Activated naive CD4-positive, alpha-beta T cell (primary cell): ENCODE measurements at regions not wholly inside any gene's neighbourhood (a gene's known extent, or its start where the extent isn't known, plus 50 kb on each side); places are given as distances from the start of the nearest gene placed in this dataset.

Experiments used
- DNase-seq, 4 experiments: peaks; one replicate each; lab custom pipeline; 2025; lab: John Stamatoyannopoulos, UW

GRCh38 chr3:181859518-181859917, 147.8 kb downstream of the SOX2 start:
- DNase-seq, result no peak

DNA sequence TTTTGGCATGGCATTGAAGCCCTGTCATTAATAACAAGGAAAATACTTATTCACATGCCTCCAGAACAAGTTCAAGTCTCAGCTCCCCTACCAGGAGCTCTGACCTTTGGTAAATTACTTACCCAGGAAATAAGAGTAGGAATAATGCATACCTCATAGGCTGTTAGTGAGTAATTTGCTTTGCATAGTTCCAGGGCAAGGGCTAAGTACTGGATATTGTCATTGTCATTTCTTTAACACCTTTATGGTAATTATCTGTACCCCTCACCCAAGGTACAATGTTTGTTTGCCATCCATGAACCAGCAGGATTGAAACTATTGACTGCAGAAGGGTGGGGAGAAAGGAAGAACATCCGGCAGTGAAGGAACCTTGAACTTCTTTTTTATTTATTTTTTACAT, 148.5 kb downstream of the SOX2 start:
- DNase-seq, result no peak

GRCh38 chr3:181862502-181862901, 150.8 kb downstream of the SOX2 start:
- DNase-seq, result no peak

GRCh38 chr3:181868576-181869082, 156.9 kb downstream of the SOX2 start:
- no peak for DNase-seq

GRCh38 chr3:181872887-181873286, 161.2 kb downstream of the SOX2 start:
- no peak for DNase-seq

- no peak for DNase-seq
These were observed 168.2 kb downstream of the SOX2 start for GRCh38 chr3:181879926-181880325.

GRCh38 chr3:181880331-181880730, 168.6 kb downstream of the SOX2 start:
- DNase-seq, result no peak

DNA sequence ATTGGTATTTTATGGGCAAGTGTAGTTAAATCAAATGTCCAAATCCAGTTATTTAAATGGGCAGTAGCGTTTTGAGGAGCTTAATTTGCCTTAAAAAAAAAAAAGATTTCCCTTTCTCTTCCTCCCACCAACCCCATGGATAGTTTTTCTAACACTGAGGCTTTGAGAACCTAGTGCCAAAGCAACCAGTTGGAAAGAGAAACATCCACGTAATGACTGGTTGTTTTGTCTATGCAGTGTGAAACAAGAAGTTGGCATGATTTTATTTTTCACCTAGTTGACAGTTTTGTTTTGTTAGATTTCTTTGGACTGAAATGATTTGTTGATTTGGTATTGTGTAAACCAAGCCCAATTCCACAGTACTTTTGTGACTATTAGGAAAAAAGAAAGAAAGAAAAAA, 170.0 kb downstream of the SOX2 start:
- DNase-seq, result no peak

DNA sequence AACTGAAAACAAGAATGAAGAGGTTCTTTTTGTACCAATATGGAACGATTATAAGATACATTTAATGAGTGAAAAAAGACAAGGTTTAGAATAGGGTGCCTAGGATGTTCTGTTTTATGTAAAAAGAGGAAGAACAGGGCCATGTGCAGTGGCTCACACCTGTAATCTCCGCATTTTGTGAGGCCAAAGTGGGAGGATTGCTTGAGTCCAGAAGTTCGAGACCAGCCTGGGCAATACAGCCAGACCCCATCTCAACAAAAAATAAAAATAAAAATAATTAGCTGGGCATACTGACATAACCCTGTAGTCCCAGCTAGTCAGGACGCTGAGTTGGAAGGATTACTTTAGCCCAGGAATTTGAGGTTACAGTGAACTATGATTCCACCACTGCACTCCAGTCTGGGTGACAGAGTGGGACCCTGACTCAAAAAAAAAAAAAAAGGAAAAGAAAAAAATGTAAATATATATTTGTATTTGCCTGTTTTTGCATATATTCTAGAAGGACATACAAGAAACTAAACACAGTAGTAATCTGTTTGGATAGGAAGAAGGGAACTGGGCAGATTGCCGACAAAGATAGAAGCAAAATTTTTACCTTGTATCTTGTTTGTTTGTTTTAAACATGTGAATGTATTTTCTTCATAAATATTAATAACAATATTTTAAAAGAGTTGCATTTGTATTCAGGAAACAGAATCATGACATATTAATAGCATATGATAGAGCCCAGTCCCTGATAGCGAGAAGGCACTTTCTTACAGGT, 174.3 kb downstream of the SOX2 start:
- no peak for DNase-seq

- no peak for DNase-seq
These were observed 175.0 kb downstream of the SOX2 start for GRCh38 chr3:181886676-181887075.

DNA sequence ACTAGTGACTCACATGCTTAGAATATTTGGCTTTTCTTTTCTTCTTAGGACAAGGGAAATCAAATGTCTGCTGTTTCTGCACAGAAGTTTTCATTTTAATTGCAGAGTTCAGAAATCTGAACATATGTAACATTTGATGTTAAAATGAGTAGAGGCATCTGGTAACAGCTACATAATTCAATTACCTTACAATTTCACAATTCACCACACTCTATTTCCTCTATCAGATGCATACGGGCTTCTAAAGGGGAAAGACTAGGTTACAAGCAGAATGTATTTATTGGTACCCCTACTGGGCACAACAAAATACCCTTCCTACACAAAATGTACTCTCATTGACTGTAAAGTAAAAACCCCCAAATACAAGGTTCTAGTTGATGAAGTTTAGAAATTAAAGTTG, 176.0 kb downstream of the SOX2 start:
- no peak for DNase-seq

- DNase-seq, result no peak
These were observed 176.5 kb downstream of the SOX2 start for GRCh38 chr3:181888234-181888633.

DNA sequence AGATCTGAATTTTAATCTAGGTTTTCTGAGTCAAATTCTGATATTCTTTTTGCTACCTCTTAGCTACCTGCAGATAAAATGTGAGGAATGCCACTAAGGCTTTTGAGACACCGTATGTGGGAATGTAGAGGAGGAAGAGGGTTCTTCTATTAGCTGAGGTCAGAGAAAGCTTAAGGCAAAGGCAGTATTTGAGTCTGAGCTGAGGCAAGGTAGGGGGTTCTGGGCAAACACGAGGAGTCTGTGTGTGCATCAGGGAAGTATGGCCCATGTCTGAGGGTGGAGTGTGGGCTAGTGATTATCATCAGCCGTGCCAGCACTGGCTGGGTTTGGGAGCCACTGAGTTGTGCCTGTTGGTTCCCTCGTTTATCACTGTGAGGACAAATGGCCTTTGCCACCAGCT, 181.1 kb downstream of the SOX2 start:
- no peak for DNase-seq

DNA sequence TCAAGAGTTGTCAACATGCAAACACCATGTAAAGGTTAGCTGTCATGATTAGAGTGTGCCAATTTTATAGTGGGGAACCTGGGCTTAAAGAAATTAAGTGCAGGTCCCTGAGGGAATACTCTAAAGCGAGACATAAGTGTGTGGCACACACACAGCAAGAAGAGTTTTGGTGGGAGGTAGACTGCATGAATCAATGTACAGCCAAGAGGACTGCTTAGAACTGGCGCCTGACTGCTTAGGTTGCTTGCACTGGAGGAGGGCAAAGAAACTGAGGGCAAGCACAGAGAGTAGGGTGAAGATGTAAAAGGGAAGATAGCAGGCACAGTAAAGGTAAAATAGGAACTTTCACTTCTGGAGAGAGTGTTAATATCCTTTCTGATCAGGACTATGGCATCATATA, 184.9 kb downstream of the SOX2 start:
- no peak for DNase-seq

GRCh38 chr3:181899702-181900101, 188.0 kb downstream of the SOX2 start:
- no peak for DNase-seq

DNA sequence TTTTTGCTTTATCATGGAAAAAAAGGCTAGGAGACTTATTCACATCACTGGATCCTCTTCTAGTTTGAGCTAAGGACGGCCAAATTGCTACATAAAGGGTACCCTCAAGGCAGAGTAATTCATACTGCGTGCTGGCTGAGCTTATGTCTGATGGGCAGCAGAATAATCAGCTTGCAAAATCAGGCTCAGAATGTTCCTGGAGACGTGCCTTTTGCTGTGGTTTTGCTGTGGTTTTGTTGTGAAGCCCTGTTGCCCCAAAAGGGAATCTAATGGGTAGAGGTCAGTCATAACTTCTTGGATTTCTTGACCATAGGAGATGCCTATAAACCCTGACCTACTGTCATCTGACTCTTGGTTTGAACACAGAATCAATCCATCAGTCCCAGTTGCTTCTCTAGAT, 189.9 kb downstream of the SOX2 start:
- DNase-seq, result no peak

DNA sequence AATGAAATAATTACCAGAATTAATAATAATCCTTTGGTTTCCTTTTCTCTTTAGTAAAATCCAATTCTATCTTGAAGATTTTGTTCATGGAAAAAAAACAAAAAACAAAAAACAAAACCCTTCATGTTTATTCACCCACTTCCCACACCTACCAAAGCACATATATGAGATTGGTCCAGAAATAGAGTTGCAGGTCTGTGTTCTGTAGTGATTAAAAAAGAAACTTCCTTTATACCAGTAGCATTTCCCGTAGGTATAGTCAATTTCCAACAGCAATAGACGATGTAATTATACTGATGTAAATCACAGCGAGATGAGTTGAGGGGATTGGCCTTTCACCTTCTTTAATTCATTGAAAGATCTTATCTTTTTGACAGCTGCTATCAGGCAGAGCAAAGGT, 194.6 kb downstream of the SOX2 start:
- no peak for DNase-seq

GRCh38 chr3:181909241-181909640, 197.5 kb downstream of the SOX2 start:
- DNase-seq, result no peak

DNA sequence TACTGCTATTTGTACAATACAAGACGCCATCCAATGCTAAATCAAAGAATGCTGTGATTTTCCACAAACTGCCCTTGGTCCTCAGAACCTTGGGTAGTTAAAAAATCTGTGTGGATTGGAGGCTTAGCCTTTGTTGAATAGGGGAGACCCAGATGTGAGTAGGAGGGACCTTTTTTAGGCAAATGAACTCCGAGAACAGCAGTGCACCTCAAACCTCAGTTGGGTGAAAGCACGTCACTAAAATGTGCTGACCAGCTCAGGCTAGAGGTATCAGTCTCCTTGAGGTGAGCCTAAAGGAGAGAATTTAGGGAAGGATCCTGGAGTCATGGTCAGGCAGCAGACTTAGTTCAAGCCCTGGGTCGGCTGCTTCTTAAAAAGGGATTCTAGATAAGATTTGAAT, 200.7 kb downstream of the SOX2 start:
- no peak for DNase-seq

DNA sequence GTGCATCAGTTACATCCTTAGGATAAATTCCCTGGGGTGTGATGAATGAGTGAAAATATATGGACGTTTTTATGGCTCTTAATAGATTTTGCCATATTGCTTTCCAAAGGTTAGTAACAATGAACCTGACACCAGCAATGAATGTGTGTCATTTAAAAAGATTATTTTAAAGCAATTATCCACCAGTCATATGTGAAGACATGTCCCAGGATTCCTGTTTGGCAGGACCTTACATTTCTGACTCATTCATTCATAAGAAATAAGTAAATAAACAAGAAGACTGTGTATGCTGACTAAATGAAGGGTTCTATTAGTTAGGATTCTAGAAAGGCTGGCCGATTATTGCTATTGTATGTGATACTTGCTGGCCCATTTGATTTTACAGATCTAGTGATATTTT, 201.5 kb downstream of the SOX2 start:
- no peak for DNase-seq

GRCh38 chr3:181915551-181915950, 203.8 kb downstream of the SOX2 start:
- no peak for DNase-seq

- DNase-seq, result no peak
These were observed 204.3 kb downstream of the SOX2 start for GRCh38 chr3:181916013-181916412.

DNA sequence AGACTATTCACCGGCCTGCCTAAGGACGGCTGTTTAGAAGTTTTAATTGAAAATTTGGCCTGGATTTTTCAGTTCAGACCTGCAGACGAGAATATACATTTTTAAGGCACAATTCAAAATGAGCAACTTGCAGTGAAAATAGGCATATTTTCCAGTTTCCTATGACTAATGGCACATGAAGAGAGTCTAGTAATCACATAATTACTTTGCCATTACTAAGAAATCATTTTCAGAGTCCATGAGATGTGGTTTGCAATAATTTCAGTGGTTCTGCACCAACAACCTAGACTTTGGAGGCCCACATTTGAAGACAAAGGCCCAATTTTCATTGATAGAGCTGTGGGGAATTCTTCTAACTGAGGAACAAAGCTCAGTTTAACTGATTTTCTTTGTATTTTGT, 205.3 kb downstream of the SOX2 start:
- no peak for DNase-seq

DNA sequence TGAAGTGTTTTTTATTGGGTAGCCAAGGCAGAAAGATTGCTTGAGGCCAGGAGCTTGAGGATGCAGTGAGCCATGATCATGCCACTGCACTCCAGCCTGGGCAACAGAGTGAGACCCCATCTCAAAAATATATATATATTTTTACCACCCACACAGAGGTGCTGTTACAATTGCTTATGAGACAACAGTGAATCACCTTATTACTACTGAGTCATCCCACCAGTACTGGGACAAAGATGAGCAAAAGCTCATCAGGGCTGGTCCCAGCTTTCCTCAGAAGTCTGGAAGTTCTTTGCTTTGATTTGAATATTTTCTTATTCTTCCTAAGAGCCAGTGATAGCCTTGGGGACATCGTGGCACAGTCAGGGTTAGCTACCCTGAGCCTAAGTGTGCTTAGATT, 207.7 kb downstream of the SOX2 start:
- DNase-seq, result no peak
